IPS-18c (cell line): ENCODE measurements at regions not wholly inside any gene's neighbourhood (a gene's known extent, or its start where the extent isn't known, plus 50 kb on each side); places are given as distances from the start of the nearest gene placed in this dataset.
"Not testable (repeated sequence)": the region's sequence is repeated elsewhere in the genome, so short reads cannot be mapped to it uniquely, and the experiment has no call there.

ENCODE experiments used
- H3K4me3 ChIP-seq: 2 replicates; pipeline ENCODE4 v1.7.0; 2013; ENCODE audit warnings: low read depth, mild to moderate bottlenecking, low read length, moderate library complexity; ENCODE audit not compliant: insufficient read depth
- H3K9me3 ChIP-seq: one replicate; pipeline ENCODE4 v1.6.1; 2013; ENCODE audit warnings: mild to moderate bottlenecking, low read length, moderate library complexity; ENCODE audit not compliant: control insufficient read depth, insufficient read depth

DNA sequence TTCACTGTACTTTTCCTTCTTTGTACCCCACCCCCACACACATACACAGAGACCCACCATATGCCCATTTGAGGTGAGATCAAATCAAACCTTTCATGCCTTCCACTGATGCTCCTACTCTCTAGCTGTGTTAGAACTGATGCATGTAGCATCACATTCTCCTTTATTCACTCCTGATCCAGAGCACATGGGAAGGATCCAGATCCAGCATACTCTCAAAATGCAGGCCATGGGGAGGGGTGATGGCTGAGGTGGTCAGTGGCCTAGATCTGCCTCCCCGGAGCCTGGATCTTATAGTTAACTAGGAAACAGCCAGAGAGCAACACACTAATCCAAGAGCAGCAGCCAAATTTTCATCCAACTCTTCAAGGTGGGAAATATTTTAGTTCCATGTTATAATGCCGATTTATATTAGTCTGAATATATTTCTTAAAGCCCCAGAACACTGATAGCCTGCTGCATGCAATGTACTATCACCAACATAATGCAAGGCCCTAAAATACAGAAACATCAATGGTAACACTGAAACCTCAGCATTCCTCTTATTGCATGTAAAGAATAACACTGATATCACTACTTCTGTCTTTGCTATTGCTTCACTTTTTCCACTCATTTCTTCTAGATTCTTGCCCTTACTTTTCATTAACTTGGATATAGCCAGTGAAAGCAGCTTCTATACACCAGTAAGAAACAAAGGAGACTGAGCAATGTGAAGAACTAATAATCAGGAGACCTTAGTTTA is 126.8 kb upstream of the BEND6 start:
- Histone ChIP-seq H3K9me3 (no peaks in the 10 kb centered on the region), H3K4me3 (no peak overlapping the region)

DNA sequence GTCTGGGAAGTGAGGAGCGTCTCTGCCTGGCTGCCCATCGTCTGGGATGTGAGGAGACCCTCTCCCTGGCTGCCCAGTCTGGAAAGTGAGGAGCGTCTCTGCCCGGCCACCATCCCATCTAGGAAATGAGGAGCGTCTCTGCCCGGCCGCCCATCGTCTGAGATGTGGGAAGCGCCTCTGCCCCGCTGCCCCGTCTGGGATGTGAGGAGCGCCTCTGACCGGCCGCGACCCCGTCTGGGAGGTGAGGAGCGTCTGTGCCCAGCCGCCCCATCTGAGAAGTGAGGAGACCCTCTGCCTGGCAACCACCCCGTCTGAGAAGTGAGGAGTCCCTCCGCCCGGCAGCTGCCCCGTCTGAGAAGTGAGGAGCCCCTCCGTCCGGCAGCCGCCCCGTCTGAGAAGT is 130.5 kb upstream of the BEND6 start:
- H3K9me3 ChIP-seq, H3K4me3 ChIP-seq: not testable (repeated sequence)

DNA sequence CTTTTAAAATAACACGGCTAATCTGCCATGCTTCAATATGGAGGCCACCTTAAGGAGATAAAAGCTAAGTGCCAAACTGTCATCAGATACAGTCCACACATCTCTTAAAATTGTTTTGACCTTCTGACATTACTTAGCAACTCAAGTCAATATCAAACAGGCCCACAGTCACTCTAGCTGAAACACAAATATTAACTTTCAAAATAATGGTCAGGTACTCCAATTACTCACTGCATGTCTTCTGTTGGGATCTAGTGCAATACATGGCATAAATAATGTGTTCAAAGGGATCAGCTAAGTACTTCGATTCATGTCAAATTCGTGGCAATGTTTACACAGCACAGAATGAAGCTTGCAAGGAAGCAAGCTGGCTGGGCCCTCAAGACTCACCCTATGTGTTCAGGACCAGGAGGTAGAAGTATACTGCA is 133.9 kb upstream of the BEND6 start:
- no peaks in the 10 kb centered on the region for H3K9me3 ChIP-seq
- no peak overlapping the region for H3K4me3 ChIP-seq

DNA sequence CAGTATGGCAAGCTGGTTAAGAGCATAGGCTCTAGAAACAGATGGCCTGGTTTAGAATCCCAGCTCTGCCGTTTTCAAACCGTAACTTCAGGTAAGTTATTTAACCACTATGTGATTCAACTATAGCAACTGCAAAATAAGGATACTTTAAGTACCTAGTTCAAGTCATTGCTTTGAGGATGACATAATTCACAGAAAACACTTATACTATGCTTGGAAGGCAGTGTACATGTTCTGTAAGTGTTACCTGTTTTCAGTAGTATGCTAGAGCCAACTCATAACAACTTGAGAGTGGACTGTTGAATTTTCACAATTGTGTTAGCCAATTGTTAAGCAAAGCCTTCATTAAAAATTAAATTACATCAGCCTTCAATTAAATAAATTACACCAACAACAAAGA is 134.8 kb upstream of the BEND6 start:
- Histone ChIP-seq H3K4me3 (no peak overlapping the region), H3K9me3 (no peaks in the 10 kb centered on the region)

DNA sequence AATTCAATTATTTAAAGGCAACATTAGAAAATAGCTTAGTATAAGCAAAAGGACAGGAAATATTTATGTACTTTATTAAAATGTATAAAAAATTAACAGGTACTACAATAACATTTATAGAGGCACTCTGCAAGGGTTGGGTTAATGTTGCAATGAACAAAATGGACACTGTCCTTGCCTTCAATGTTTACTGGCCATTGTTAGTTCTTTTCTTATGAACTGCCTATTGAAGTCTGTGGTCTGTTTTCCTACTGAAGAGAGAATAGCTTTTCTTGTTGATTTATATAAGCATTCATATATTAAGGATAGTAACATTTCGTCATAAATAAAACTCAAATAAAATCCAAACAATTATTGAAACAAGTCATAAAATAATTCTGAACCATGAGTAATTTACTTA is 135.3 kb upstream of the BEND6 start:
- no peaks in the 10 kb centered on the region for H3K9me3 ChIP-seq
- no peak overlapping the region for H3K4me3 ChIP-seq

DNA sequence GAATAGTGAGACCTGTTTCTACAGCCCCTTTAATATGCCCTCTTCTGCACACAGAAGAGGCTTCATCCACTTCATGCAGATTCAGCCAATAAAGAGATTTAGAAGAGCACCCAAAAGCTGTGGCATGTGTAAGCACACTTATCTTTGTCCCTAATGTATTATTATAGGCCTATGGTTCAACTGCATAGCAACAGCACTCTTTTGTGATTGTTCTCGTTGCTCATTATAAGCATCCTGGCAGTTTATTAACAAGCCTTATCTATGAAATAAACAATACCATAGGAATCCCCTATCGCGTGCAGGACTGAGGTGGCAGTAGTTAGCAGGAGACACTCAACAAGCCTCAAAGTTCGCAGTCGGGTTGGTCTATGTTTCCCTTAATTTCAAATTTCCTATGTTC is 138.5 kb upstream of the BEND6 start:
- no peaks in the 10 kb centered on the region for H3K9me3 ChIP-seq

DNA sequence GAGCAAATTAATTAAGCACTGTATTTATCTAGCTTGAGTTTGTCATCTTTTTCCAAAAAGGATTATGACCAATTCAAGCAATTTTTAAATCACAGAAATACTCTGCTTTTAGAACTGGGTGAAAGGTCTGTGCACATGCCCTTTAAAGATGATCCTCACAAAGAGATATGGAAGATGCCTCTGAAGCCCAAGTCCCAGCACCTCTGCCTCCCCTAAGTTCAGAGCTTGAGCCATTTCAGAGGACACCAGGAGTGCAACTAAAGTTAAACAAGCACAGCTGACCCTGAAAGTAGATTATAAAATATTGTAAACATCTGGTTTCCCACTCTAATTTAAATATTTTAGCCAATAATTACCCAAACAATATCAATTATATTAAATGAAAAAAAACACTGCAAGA is 139.5 kb upstream of the BEND6 start:
- H3K9me3 ChIP-seq, result no peaks in the 10 kb centered on the region
- H3K4me3 ChIP-seq, result no peak overlapping the region

More for the DNA sequence above, 138.5 kb upstream of the BEND6 start:
- no peak overlapping the region for H3K4me3 ChIP-seq

DNA sequence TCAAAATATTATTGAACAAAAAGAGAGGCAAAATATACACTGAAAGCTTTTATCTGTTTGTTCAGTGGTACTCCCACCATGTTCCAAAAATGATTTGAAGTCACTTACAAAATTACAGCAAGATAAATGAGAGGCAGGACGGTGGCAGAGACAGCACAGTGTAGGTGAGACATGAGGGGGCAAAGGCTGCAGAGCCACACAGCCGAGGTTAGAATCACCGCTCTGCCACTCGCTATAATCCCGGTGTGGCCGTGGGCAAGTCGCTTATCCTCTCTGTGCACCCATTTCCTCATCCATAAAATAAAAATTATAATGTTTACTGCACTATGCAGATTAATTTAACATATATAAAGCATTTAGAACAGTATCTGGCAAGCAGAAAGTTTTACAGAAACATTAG is 140.1 kb upstream of the BEND6 start:
- H3K4me3 ChIP-seq, result no peak overlapping the region

DNA sequence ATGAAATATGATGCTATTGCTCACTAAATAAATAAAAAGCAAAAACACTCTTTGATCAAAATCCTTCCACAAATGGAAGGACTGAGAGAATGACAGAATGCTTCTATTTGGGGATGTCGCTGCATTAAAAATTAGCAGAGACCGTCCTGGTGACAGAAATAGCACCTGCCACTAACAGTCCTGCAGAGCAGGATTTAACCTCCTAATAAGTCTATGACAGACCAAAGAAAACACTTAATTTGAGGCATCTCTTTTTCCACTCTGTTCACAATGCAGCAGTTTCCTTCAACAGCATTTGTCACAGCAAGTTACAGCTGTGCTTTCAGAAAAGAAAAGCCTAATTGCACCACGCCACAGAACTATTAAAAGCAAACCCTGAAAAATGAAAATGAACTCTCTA is 140.6 kb upstream of the BEND6 start:
- H3K4me3 ChIP-seq, result no peak overlapping the region
- no peaks in the 10 kb centered on the region for H3K9me3 ChIP-seq

More for the DNA sequence above, 140.1 kb upstream of the BEND6 start:
- no peaks in the 10 kb centered on the region for H3K9me3 ChIP-seq

DNA sequence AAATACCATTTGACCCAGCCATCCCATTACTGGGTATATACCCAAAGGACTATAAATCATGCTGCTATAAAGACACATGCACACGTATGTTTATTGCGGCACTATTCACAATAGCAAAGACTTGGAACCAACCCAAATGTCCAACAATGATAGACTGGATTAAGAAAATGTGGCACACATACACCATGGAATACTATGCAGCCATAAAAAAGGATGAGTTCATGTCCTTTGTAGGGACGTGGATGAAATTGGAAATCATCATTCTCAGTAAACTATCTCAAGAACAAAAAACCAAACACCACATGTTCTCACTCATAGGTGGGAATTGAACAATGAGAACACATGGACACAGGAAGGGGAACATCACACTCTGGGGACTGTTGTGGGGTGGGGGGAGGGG is 142.1 kb upstream of the BEND6 start:
- H3K4me3 ChIP-seq, H3K9me3 ChIP-seq: not testable (repeated sequence)

DNA sequence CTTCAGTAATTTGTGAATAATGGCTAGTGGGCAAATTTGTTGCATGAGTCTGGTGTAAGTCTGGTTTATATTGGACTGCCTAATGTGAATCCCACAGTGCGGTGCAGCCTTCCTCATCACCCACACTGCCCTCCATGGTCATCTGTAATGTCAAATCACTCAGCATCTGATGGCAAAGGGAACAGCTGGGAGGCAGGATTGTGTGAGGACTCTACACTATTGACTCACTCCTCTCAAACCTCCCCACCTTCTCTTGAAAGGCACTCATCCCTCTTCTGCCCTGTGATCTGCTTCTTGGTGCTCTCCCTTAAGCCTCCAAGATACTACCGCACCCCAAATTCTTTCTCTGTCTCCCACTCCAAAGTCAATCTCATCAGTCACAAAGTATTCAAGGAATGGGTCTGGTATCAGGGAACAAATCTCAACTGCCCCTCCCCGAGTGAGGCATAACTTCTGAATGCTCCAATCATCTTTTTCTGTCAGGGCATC is 146.0 kb upstream of the BEND6 start:
- H3K9me3 ChIP-seq, result no peaks in the 10 kb centered on the region
- H3K4me3 ChIP-seq, result no peak overlapping the region

DNA sequence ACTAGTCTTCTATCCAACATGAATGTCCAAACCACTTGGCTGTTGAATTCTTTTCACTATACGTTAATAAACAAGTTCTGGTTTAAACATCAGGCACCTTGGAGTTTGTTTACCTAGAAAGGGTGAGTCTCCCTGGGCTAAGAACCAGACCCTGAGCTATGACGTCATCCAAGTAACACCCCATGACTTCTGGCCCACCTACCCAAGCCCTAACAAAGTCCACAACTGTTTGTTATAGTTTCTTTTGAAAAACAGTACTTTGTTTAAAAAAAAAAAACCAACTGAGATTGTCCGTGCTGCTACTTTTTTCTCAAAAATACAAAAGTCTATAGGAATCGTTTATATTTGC is 146.9 kb upstream of the BEND6 start:
- Histone ChIP-seq H3K4me3 (no peak overlapping the region), H3K9me3 (no peaks in the 10 kb centered on the region)

DNA sequence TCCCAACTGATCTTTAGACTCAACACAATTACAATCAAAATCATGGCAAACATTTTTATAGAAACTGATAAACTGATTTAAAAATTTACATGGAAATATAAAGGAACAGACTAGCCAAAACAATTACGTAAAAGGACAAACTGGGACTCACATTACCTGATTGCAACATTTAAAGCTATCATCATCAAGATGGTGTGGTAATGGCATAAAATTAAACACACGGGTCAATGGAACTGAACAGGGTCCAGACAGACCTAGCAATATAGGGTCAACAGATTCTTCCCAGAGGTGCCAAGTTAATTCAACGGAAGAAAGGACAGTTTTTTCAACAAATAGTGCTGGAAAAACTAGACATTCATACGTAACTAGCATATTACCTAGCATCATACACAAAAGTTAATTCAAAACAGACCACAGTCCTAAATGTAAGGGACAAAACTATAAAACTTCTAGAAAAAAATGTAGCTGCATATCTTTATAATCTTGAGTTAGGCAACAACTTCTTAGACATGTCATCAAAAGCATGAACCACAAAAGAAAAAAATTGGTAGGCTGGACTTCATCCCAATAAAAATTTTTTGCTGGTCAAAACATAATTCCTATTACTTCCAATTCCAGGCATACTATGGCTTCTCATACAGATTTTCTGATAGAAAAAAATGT is 147.4 kb upstream of the BEND6 start:
- no peaks in the 10 kb centered on the region for H3K9me3 ChIP-seq
- no peak overlapping the region for H3K4me3 ChIP-seq

DNA sequence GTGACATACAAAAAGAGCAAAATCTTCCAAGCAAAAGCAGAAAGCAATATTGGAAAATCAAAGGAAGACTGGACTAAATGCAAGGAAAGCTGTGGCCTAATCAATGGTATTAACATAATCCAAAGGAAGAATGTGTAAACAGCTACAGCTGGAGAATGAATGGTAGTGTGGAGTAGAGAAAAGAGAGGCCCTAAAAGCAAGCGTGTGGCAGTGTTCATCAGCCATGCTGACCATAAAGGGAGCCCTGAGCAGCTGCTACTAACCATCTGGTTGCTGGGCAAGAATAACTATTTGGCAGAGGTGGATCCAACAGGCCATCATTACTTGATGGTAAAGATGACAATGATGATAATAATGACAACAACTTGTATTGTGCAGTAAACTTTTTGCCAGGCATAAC is 148.5 kb upstream of the BEND6 start:
- no peaks in the 10 kb centered on the region for H3K9me3 ChIP-seq

DNA sequence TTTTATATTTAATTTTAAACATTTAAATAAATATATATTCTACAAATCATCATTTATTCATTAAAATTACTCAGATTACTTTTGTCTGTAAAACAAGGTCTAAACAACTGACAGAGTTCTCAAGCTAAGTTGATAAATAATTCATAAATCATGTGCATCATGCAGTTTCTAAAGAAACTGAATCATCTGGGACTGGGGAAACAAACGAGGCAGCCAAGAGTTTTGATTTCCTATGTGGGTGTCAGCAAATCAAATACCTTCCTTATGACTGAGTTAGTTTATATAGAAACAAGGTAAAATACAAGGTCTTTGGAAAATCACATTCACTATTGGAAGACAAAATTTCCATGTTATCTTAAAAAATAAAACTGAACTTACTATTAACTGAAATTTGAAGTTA is 149.9 kb upstream of the BEND6 start:
- no peak overlapping the region for H3K4me3 ChIP-seq
- no peaks in the 10 kb centered on the region for H3K9me3 ChIP-seq

More for the DNA sequence above, 148.5 kb upstream of the BEND6 start:
- no peak overlapping the region for H3K4me3 ChIP-seq

DNA sequence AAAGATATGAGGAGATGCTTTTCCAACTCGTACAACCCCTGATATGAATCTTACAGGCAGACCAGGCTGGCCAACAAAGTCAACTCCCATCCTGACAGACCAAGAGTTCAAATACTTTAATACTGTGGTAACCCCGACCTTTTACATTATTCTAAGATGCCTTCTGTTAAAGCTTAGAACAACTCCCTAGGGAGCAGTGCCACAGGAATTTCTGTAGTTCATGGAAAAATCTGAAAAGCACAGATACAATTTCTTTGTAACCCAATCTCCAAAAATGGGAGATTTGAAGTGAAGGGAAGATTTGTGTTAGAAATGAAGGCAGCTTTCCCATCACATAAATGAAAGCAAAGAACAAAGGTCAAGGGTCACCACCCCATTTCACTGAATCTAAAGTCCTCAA is 151.3 kb upstream of the BEND6 start:
- H3K4me3 ChIP-seq, result no peak overlapping the region
- H3K9me3 ChIP-seq, result no peaks in the 10 kb centered on the region

DNA sequence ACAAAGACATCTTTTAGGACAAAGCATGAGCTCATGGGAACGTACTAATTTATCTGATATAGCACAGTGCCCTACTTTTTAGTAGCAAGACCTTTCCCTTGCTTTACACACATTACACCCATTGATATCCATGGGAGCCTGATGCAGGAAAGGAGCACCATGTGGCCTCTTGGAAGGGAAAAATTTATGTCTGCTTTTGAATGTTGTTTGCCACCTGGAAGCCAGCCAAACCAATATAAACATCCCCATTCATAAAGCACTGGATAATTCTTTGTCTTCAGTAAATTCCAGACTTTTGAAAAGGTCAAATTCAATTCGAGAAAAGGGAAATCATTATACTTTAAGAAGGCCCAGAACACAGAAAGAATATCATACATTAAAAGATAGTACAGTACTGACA is 152.3 kb upstream of the BEND6 start:
- Histone ChIP-seq H3K9me3 (no peaks in the 10 kb centered on the region), H3K4me3 (no peak overlapping the region)

DNA sequence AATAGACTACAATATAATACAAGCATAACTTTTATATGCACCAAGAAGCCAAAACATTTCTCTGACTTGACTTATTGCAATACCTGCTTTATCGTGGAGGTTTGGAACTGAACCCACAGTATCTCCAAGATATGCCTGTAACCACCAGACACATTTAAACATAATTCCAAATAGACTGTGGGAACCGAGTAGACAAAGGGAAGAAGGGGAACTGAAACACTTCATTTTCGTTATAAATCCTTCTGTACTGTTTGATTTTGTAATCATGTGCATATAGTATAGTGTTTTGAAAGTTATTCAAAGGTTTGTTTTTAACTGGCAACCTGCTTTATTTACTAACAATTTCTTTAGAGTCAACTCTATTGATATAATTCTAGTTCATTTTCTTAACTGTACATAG is 154.9 kb upstream of the BEND6 start:
- Histone ChIP-seq H3K9me3 (no peaks in the 10 kb centered on the region), H3K4me3 (no peak overlapping the region)

DNA sequence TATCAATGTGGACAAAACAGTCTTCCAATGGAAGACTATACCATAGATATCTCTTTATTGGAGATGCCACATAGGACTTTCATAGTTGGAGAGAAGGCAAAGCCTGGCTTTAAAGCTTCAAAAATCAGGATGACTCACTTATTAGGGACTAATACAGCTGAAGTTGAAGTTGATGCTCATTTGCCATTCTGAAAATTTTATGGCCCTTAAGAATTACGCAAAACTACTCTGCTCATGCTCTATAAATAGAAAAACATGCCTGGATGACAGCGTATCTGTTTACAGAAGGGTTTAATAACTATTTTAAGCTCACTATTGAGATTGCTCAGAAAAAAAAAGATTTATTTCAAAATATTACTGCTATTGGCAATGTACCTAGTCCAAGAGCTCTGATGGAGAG is 155.5 kb upstream of the DST start:
- H3K4me3 ChIP-seq, result no peak overlapping the region

More for the DNA sequence above, 155.5 kb upstream of the DST start:
- H3K9me3 ChIP-seq, result no peaks in the 10 kb centered on the region
